Suprapubic skin (tissue), 4 donors: ENCODE measurements at regions not wholly inside any gene's neighbourhood (a gene's known extent, or its start where the extent isn't known, plus 50 kb on each side); places are given as distances from the start of the nearest gene placed in this dataset.

Source experiments
- POLR2A ChIP-seq, 2 donors: fragments of 450-650 bp; IDR thresholded peaks; one replicate each; pipeline ENCODE4 v1.6.1; 2017; ENCODE audit warnings: antibody characterized with exemption in 2 of 2, mild to moderate bottlenecking in 2 of 2, moderate library complexity in 2 of 2
- POLR2AphosphoS5 ChIP-seq, 3 donors: sonication (generic); formaldehyde crosslinking; IDR thresholded peaks; one replicate each; pipeline ENCODE4 v1.6.1; 2017; ENCODE audit warnings: antibody characterized with exemption in 3 of 3

DNA sequence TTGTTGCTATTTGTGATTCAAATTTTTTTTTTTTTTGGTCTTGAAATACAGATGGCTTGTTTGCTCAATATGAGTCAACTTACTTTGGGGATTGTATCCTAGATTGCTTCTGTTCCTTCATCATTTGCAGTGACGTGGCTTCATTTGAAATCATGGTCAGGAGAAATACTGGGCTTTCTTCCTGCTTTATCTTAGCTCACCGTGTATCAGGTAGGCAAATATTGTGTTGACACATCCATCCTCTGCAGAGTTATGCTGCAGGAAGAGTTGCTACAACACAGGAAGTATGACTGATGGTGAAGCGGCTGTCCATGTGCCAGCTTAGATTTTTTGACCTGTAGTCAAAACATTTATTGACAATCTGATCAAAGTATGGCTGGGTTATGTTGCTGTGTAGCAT lies 232.2 kb downstream of the C4orf33 start:
- TF ChIP-seq POLR2AphosphoS5 (IDR thresholded peaks at IDR 0.05): no peak
- no peak for TF ChIP-seq POLR2A (IDR thresholded peaks at IDR 0.05)
